ENCODE measurements at regions not wholly inside any gene's neighbourhood (a gene's known extent, or its start where the extent isn't known, plus 50 kb on each side); places are given as distances from the start of the nearest gene placed in this dataset.
A peak's percentile ranks its signal among the peaks of the same experiment; 100 is the strongest.

- H3K27me3 Mint-ChIP-seq = no peaks in the 10 kb centered on the region
- H3K36me3 Mint-ChIP-seq = peaks cover 7% of the 10 kb centered on the region
- H3K4me3 Mint-ChIP-seq = peak overlapping the region; percentile 97
- no peaks in the 10 kb centered on the region for H3K9me3 Mint-ChIP-seq
- H3K4me1 Mint-ChIP-seq = peaks cover 30% of the 10 kb centered on the region
- ATAC-seq (ENCODE audit: low read depth) (no peak), DNase-seq (ENCODE audit: low spot score in 2 of 2) (no peak)
- peak overlapping the region; percentile 93 for H3K27ac Mint-ChIP-seq
These were observed 84.7 kb upstream of the PELI1 start for GRCh38 chr2:64228918-64229317.

- Mint-ChIP-seq H3K27me3 (no peaks in the 10 kb centered on the region), H3K36me3 (peaks cover 9% of the 10 kb centered on the region), H3K9me3 (no peaks in the 10 kb centered on the region), H3K4me3 (no peak overlapping the region), H3K4me1 (peaks cover 28% of the 10 kb centered on the region), H3K27ac (no peak overlapping the region)
- no peak for DNase-seq (ENCODE audit: low spot score in 2 of 2)
- no peak for ATAC-seq (ENCODE audit: low read depth)
These were observed 86.3 kb upstream of the PELI1 start for GRCh38 chr2:64230540-64230939.

DNA sequence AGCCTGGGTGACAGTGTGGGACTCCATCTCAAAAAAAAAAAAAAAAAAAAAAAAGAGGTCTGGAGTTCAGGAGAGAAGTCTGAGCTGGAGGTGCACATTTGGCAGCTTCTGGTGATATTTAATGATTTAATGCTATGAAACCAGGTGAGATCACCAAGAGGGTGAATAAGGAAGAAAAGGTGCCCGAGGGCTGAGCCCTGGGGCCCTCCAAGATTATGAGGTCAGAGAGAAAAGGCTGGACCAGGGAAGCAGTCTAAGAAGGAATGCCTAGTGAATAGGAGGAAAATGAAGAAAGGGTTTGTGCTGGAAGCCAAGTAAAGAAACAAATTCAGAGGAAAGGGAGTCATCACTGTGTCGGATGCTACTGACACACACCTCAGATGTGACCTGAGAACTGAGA lies 88.0 kb upstream of the PELI1 start:
- H3K27ac Mint-ChIP-seq = no peak overlapping the region
- peaks cover 25% of the 10 kb centered on the region for H3K4me1 Mint-ChIP-seq
- DNase-seq (ENCODE audit: low spot score in 2 of 2) = no peak

GRCh38 chr2:64233376-64233922 lies 89.2 kb upstream of the PELI1 start:
- peaks cover 12% of the 10 kb centered on the region for H3K36me3 Mint-ChIP-seq
- DNase-seq (ENCODE audit: low spot score in 2 of 2) (no peak), ATAC-seq (ENCODE audit: low read depth) (no peak)
- H3K27ac Mint-ChIP-seq = no peak overlapping the region
- no peak overlapping the region for H3K4me3 Mint-ChIP-seq
- no peaks in the 10 kb centered on the region for H3K27me3 Mint-ChIP-seq
- H3K9me3 Mint-ChIP-seq = no peaks in the 10 kb centered on the region
- H3K4me1 Mint-ChIP-seq = peaks cover 22% of the 10 kb centered on the region

More for the DNA sequence above, 88.0 kb upstream of the PELI1 start:
- Mint-ChIP-seq H3K4me3 (no peak overlapping the region), H3K9me3 (no peaks in the 10 kb centered on the region), H3K27me3 (no peaks in the 10 kb centered on the region), H3K36me3 (peaks cover 12% of the 10 kb centered on the region)
- ATAC-seq (ENCODE audit: low read depth) = no peak

DNA sequence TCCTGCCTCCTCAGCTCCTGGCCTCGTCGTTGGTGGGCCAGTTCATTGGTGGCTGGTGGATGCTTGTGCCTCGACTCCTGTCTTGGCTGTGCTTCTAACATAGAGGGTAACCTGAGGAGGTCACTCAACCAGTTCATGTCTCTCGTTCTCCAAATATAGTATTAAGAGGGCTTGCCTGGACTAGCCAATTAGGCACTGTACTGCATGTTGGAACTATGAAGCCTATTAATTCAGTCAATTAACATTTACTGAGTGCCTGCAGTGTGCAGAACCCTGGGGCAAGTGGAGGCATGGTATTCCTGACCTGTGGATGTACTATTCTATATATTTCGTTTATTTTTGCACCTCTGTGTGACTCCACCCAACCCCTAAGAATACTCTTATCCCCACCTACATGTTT lies 89.9 kb upstream of the PELI1 start:
- no peak for ATAC-seq (ENCODE audit: low read depth)
- H3K9me3 Mint-ChIP-seq = no peaks in the 10 kb centered on the region
- H3K4me1 Mint-ChIP-seq = peaks cover 19% of the 10 kb centered on the region
- H3K4me3 Mint-ChIP-seq = no peak overlapping the region
- H3K27ac Mint-ChIP-seq = no peak overlapping the region
- no peak for DNase-seq (ENCODE audit: low spot score in 2 of 2)
- H3K36me3 Mint-ChIP-seq = peaks cover 12% of the 10 kb centered on the region
- H3K27me3 Mint-ChIP-seq = no peaks in the 10 kb centered on the region

DNA sequence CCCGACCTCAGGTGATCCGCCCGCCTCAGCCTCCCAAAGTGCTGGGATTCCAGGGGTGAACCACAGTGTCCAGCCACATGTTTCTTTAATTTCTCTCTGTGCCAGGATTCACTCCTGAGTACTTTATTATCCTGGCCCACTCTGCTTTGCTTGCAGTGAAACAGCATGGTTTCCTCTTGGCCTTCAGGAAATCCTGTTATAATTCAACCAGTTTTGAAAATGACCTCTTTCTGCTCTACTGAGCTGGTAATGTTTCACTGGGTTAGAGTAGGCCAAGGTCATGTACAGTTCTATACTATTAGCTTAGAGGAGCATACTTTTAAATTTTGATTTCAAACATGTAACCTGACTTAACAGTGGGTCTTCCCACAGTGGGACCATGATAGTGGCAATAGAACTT lies 90.6 kb upstream of the PELI1 start:
- no peak overlapping the region for H3K27ac Mint-ChIP-seq
- no peaks in the 10 kb centered on the region for H3K9me3 Mint-ChIP-seq
- no peak for ATAC-seq (ENCODE audit: low read depth)

GRCh38 chr2:64237266-64237665 lies 93.0 kb upstream of the PELI1 start:
- H3K27me3 Mint-ChIP-seq = no peaks in the 10 kb centered on the region
- peaks cover 17% of the 10 kb centered on the region for H3K4me1 Mint-ChIP-seq
- no peak overlapping the region for H3K4me3 Mint-ChIP-seq
- peaks cover 5% of the 10 kb centered on the region for H3K9me3 Mint-ChIP-seq
- H3K27ac Mint-ChIP-seq = no peak overlapping the region
- DNase-seq (ENCODE audit: low spot score in 2 of 2) (no peak), ATAC-seq (ENCODE audit: low read depth) (no peak)
- peaks cover 12% of the 10 kb centered on the region for H3K36me3 Mint-ChIP-seq

More for the DNA sequence above, 90.6 kb upstream of the PELI1 start:
- DNase-seq (ENCODE audit: low spot score in 2 of 2) = no peak
- H3K27me3 Mint-ChIP-seq = no peaks in the 10 kb centered on the region
- H3K4me1 Mint-ChIP-seq = peaks cover 19% of the 10 kb centered on the region
- no peak overlapping the region for H3K4me3 Mint-ChIP-seq
- peaks cover 12% of the 10 kb centered on the region for H3K36me3 Mint-ChIP-seq

- no peak for ATAC-seq (ENCODE audit: low read depth)
- Mint-ChIP-seq H3K36me3 (peaks cover 12% of the 10 kb centered on the region), H3K27me3 (no peaks in the 10 kb centered on the region), H3K27ac (no peak overlapping the region), H3K4me3 (no peak overlapping the region), H3K4me1 (peaks cover 16% of the 10 kb centered on the region), H3K9me3 (peaks cover 5% of the 10 kb centered on the region)
- no peak for DNase-seq (ENCODE audit: low spot score in 2 of 2)
These were observed 94.6 kb upstream of the PELI1 start for GRCh38 chr2:64238799-64239198.

- DNase-seq (ENCODE audit: low spot score in 2 of 2) (no peak), ATAC-seq (ENCODE audit: low read depth) (no peak)
- peaks cover 5% of the 10 kb centered on the region for H3K9me3 Mint-ChIP-seq
- H3K4me3 Mint-ChIP-seq = no peak overlapping the region
- no peak overlapping the region for H3K27ac Mint-ChIP-seq
- H3K4me1 Mint-ChIP-seq = peaks cover 13% of the 10 kb centered on the region
- no peaks in the 10 kb centered on the region for H3K27me3 Mint-ChIP-seq
- H3K36me3 Mint-ChIP-seq = peaks cover 13% of the 10 kb centered on the region
These were observed 99.1 kb upstream of the PELI1 start for GRCh38 chr2:64243081-64244036.

DNA sequence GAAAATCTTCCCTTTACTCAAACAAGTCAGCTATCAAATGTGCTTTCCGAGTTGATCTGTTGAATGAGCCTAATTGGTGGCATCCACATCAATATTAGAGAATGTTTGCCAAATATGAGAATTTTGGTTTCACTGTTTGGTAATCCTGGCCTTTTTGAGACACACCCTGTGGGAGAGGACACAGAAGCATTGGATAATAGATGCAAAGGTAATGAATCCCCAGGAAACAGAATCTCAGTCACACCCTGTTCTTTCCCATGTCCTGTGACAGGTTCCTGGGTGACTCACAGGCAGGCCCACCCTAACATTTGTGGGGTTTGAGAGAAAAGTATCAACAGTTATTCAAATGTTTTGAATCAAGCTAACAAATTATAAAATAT lies 99.8 kb upstream of the PELI1 start:
- H3K27me3 Mint-ChIP-seq = no peaks in the 10 kb centered on the region
- H3K27ac Mint-ChIP-seq = no peak overlapping the region
- ATAC-seq (ENCODE audit: low read depth) = no peak

DNA sequence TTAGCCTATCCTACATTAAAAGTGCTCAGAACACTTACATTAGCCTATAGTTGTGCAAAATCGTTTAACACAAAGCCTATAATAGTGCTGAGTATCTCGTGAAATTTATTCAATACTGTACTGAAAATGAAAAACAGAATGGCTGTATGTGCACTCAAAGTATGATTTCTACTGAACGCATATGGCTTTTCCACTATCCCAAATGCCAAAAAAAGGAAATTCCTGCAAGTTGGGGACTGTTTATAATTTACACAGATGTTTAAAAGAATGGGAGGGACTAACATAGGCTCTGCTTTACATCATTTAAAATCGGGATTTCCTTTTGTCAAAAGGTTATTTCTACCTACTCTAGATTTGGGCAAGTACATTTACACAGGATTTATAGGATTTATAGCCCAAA lies 101.4 kb upstream of the PELI1 start:
- Mint-ChIP-seq H3K4me1 (peaks cover 10% of the 10 kb centered on the region), H3K4me3 (no peak overlapping the region), H3K36me3 (peaks cover 10% of the 10 kb centered on the region), H3K27ac (no peak overlapping the region), H3K27me3 (no peaks in the 10 kb centered on the region), H3K9me3 (peaks cover 2% of the 10 kb centered on the region)
- ATAC-seq (ENCODE audit: low read depth) = no peak
- DNase-seq (ENCODE audit: low spot score in 2 of 2) = no peak

More for the DNA sequence above, 99.8 kb upstream of the PELI1 start:
- Mint-ChIP-seq H3K36me3 (peaks cover 14% of the 10 kb centered on the region), H3K4me3 (no peak overlapping the region), H3K9me3 (peaks cover 5% of the 10 kb centered on the region), H3K4me1 (peaks cover 13% of the 10 kb centered on the region)
- no peak for DNase-seq (ENCODE audit: low spot score in 2 of 2)

- Mint-ChIP-seq H3K27me3 (no peaks in the 10 kb centered on the region), H3K27ac (no peak overlapping the region), H3K9me3 (no peaks in the 10 kb centered on the region), H3K4me3 (no peak overlapping the region), H3K36me3 (peaks cover 7% of the 10 kb centered on the region), H3K4me1 (peaks cover 3% of the 10 kb centered on the region)
- ATAC-seq (ENCODE audit: low read depth) = no peak
- DNase-seq (ENCODE audit: low spot score in 2 of 2) = no peak
These were observed 102.7 kb upstream of the PELI1 start for GRCh38 chr2:64246962-64247361.

DNA sequence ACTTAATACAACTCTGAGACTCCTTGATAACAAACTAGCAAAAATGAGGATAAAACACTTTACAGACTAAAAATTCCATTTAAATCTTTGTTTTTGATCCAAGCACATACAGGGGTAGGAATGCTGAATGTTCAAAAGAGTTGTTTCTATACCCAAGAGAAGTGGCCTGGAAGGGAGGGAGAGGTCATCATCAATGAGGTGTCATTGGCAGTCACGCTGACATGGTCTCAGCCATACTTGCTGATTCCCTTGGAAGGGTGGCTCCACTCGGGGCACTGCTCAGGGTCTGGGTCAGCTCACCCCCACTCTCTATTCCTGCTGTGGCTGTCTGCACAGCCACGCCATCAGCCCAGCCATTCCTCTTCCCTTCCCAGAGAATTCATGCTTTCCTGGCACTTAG lies 105.2 kb upstream of the PELI1 start:
- H3K36me3 Mint-ChIP-seq = peaks cover 18% of the 10 kb centered on the region
- H3K4me1 Mint-ChIP-seq = no peaks in the 10 kb centered on the region
- H3K27me3 Mint-ChIP-seq = no peaks in the 10 kb centered on the region
- no peak overlapping the region for H3K27ac Mint-ChIP-seq
- no peak overlapping the region for H3K4me3 Mint-ChIP-seq
- DNase-seq (ENCODE audit: low spot score in 2 of 2) (no peak), ATAC-seq (ENCODE audit: low read depth) (no peak)
- no peaks in the 10 kb centered on the region for H3K9me3 Mint-ChIP-seq

DNA sequence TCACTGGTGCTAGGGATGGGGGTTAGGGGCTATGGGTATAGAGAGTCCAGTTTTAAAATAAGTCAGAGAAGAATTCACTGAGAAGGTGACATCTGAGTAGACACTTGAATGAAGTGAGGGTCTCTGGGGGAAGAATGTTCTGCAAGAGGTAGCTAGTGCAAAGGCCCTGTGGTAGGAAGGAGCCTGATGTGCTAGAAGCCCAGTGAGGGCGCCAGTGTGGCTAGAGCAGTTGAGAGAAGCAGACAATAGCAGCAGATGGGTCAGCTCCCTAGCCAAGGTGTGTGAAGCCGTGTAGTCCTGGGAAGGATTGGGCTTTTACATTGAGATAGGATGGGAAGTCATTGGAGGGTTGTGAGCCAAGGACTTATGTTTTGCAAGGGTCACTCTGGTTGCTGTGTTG lies 105.8 kb upstream of the PELI1 start:
- Mint-ChIP-seq H3K27me3 (no peaks in the 10 kb centered on the region), H3K4me3 (no peak overlapping the region), H3K9me3 (no peaks in the 10 kb centered on the region), H3K4me1 (no peaks in the 10 kb centered on the region), H3K36me3 (peaks cover 15% of the 10 kb centered on the region), H3K27ac (peak overlapping the region; percentile 3)
- no peak for ATAC-seq (ENCODE audit: low read depth)
- DNase-seq (ENCODE audit: low spot score in 2 of 2) = no peak

Data from memory B cell (primary cell).